NCI-H1694 treated with DMSO at 0.1 percent for 48 hours (cell line): ENCODE measurements at regions not wholly inside any gene's neighbourhood (a gene's known extent, or its start where the extent isn't known, plus 50 kb on each side); places are given as distances from the start of the nearest gene placed in this dataset.
"Not testable (repeated sequence)": the region's sequence is repeated elsewhere in the genome, so short reads cannot be mapped to it uniquely, and the experiment has no call there.

Source experiments
- DNase-seq: peaks from one replicate; lab custom pipeline; 2025; lab: John Stamatoyannopoulos, UW

DNA sequence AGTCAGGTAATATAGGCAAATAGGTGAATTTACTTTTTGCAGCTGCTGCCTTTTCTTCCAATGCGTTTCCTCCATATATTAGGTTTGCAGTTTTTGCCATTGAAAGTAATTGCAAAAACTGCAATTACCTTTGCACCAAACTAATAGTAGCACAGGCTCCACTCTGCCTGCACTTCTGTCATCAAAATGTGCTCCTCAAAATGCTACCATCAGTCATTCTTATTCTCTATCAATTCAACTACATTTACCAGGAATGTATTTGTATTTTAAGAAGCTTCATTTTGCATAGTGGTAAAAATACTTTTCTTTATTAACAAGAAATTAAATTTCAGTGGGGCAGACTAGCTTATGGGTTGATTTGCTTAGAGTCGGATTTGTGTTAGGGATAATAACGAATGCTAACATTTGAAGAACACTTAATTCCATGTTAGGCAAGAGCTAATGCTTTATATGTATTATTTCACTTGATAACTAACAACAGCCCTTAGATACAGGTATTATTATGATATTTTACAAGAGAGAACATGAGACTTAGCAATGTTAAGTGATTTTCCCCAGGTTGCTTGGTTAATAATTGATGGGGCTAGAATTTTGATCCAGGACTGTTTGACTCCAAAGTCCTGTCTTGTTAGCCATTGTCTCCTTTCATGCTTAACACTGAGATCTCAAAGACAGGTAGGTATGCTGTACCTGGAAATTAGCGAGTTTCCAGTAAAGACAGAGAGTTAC lies 300.4 kb downstream of the MAN2A1 start:
- no peak for DNase-seq

DNA sequence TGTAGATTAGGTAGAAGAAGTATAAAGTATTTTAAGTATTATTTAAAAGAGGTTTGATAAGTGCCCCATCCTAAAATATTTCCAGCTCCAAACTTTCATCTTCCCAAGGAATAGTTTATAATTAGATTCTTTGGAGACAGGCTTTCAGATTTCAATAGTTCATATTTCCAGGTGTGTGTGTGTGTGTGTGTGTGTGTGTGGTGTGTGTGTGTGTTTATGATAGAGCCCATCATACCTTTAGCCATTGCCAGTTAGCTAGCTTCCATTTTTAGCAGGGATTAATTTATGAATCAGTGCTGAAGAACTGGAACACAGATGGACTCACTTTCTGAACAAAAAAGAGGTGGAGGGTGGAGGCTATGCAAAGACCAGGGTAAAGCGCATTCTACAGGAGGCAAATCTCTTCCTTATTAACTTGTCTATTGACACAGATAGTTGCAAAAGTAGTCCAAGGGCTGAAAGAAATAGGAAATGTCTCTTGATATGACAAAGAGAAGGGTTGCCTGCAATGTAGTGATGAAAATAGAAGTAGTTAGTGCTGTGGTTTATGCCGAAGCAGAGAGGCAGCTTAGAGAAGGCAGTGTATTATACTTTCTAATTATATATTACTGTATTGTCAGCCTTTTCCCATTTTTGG lies 301.1 kb downstream of the MAN2A1 start:
- DNase-seq, result no peak

DNA sequence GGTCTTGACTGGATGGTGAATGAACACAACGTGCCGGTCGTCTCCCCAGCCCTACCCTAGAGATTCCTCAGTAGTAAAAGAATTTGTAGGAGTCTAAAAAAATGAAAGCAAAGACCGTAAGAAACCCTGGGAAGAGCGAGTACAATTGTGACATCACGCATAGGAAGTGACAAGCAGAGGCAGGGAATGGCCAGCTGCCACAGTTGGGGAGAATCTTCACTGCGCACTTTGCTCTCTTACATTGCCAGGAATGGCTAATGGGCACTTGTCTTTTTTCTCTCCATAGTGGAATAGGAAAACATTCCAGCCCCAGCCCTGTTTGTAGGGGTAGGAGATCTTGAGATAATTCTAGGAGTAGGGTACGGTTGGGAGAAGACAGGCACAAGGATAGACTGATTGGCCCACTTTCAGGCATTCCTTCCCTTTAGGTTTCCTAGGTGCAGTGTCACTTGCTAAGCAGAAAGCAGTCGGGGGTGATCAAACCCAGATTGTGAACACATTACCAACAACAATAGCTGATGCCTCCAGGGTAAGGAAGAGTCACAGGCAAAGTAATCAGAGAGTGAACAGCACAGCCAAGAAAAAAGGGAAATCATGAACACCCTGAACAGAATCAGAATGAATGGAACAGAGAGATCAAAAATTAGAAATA lies 302.7 kb downstream of the MAN2A1 start:
- no peak for DNase-seq

DNA sequence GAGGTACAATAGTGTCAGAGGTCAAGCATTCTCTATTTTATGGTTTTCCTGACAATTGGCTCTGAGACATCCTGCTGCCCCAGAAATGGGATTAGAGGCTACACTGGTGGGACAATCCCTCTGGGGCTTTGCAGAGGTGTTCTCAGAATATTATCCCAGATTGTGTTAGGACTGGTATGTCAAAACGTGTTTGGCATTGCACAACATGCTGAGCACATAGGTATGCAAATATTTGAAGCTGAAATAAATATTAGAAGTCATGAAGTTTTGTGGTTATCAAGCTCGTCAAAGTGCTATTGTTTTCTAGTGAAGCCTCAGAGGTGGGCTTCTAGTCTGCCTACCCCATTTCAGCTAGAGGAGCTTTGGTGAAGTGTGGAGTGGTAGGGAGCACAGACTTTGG lies 304.4 kb downstream of the MAN2A1 start:
- DNase-seq, result no peak

DNA sequence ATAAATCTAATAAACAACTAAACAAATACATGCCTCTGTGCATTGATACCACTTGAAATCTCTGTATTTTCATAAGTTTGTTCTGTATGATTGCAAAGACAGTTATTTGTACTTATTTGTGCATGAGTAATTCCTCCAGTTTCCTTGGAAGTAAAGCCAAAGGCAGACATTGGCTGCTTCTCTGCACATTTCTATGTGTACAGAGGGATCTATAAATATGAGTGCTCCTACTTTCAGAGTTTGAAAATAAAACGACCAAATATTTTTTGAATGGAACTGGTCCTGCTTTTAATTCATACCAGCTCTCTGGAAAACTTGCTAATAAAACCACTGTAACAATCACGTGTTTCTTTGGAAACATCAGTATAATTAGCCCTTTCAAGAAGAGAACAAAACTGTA lies 306.5 kb downstream of the MAN2A1 start:
- DNase-seq, result no peak

DNA sequence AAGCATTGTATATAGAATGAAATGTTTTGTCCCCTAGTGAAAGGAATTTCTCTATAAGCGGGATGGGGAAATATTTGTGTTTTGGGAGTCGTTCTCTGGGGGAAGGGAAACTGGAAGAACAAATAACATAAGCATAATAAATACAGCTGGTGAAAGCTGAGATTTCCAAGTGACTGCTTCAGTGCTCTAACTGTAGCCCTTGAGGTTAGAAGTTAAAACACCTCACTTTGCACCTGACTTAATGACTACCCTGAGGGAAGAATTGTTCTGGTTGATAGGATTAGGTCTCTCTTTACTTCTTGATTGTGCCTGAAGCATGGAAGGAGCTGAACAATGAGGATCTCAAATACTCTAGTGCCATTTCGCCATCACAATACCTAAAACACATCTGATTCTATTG lies 307.4 kb downstream of the MAN2A1 start:
- DNase-seq, result no peak

DNA sequence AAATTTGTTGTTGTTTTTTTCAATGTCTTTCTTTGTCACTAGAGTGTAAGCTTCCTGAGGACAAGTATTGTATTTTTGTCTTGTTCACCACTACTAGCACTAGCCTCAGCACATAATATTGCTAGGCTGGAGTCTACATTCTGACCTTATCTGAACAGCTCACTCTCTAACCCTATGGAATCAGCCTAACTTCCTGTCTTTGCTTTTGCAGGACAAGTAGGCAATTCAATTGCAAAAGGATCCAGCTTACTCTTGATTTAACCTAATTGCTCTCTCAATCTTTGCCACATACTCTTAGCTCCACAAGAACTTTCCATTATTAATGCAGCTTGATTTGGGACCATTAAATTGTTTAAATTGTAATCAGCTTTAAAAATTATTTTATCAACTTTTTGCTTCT lies 308.5 kb downstream of the MAN2A1 start:
- no peak for DNase-seq

DNA sequence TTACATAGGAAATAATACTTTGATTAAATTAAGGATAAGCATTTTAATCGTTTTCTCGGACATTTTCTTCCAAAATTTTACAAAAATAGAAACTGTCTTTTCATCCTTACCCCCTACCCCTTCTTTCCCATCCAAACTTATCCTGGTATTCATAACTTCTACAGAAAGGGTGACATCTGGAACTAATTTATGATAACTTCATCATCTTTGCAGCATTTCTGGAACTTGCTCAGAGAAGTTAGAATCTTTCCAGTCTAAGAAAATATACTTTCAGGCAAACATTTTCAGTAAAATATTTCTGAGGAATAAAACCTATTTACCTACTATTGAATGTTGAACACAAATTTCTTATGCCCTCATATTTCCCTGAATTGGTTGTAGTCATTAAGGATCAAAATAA lies 309.0 kb downstream of the MAN2A1 start:
- no peak for DNase-seq

DNA sequence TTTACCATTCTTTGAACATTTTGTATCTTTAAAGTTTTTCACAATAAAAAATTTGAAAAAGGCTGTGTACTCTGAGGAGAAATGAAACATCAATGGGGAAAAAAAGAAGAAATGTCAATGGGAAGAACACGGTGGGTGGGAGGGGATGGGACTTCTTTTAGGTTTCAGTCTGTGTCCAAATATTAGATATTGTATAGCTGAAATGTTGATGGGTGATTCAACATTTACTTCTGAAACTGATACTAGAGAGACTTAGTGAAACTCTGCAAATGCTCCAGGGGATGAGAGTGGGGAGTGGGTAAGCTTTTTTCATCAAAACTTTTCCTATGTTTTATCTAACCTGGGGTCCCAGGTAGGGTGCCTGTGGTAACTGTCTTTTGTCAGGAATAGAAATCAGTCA lies 311.9 kb downstream of the MAN2A1 start:
- no peak for DNase-seq

DNA sequence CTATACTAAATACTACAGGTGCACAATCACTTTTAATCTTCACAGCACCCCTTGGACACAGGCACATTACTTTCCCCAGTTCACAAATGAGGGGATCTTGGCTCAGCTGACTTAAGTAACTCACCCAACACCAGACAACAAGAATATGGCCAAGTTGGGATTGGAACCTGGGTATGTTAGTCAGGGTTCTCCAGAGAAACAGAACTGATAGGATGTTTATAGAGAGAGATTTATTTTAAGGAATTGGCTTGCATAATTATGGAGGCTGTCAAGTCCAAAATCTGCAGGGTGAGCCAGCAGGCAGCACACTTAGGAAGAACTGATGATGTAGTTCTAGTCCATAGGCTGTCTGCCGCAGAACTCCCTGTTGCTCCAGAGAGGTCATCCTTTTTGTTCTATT lies 312.9 kb downstream of the MAN2A1 start:
- DNase-seq, result no peak

DNA sequence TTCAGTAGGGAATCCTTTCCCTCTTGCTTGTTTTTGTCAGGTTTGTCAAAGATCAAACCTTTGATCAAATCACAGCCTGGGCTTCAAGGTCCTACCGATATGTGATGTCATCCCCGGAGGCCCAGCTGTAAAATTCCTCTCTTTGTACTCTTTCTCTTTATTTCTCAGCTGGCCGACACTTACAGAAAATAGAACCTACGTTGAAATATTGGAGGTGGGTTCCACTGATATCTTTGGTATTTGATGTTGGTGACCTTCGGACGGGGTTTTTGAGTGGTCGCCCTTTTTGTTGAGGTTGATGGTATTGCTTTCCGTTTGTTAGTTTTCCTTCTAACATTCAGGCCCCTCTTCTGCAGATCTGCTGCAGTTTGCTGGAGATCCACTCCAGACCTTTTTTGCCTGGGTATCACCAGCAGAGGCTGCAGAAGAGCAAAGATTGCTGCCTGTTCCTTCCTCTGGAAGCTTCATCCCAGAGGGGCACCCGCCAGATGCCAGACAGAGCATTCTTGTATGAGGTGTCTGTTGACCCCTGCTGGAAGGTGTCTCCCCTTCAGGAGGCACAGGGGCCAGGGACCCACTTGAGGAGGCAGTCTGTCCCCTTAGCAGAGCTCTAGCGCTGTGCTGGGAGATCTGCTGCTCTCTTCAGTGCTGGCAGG lies 316.3 kb downstream of the MAN2A1 start:
- DNase-seq, result not testable (repeated sequence)

DNA sequence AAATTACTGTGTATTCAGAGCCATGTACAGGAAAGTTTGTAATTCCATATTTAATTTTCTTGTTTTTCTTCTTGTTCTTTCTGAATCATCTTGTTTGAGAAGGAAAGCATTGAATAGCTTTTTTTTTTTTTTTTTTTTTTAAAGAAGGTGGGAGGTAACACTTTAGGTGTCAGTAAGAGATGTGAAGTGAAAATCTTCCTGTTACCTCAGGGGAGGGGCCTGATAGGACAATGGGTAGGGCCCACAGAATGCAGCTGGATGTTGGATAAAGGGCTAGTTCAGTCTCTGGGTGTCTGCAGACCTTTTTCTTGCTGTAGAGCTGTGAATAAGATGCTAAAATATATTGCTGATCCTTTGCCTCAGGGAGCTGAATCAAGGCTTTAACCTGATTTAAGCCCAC lies 317.4 kb downstream of the MAN2A1 start:
- DNase-seq, result no peak

DNA sequence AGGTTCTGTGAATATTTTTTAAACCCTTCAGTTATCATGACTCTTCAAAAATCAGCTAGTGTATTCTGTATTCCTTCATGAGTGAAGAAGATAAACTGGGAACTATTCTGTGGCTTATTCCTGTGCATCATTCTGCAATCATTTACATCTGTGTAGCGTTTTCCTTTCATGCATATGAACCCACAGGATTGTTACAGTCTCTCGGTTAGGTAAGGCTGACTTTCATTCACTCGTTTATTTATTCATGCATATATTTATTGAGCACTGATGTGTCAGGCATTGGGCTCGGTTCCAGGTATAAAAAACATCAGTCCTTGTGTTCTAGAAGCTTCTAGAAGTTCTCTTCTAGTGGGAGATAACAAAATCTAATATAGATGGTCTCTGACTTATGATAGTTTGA lies 318.4 kb downstream of the MAN2A1 start:
- no peak for DNase-seq

DNA sequence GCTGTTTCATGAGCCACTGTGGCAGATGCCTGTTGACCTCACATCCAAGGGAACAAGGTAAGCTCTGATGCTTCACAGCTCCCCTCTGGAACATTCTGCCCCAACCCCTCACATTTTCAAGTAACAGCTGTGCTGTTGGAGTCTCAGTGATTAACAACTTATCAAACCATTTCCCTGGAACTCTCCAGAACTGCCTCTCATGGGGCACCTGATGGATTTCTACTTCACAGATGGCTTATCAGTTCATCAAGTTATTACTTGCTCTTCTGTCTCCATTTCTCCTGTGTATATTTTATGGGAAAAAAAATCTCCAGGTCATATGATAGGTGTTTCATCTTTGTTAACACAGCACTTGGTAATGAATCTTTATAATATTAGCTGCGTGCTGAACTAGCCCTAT lies 322.4 kb downstream of the MAN2A1 start:
- no peak for DNase-seq

DNA sequence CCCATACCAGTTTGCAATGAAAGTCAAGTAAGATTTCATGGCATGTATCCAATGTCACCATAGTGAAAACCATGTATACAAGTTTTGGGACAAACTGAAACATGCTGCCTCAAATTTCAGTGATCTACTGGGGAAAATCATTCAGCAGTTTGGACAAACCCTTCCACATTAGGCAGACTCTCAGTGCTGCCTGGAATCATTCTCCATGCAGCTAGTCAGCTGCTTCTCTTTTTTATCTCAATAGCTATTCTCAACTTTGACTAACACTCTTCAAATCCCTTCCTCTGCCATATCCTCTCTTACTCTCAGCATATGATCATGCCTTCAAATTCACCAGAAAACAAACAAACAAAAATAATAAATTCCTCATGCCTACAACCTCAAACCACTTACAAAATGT lies 323.3 kb downstream of the MAN2A1 start:
- no peak for DNase-seq

DNA sequence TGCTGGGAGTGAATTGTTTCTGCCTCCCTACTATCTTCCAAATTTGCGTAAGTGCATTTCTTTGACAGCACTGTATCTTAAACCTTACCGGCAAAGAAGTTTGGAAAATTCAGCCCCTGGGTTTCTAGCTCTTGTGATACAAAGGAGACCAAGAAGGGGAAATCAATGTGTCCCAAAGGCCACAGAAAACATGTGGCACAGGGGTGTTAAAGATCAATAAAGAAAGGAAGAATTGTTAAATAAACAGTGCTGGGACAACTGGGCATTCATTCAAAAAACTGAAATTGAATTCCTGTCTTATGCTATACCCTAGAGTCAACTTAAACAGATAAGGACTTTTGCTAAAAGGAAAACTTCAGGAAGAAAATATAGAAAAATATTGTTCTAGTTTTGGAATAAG lies 328.1 kb downstream of the MAN2A1 start:
- DNase-seq, result no peak

DNA sequence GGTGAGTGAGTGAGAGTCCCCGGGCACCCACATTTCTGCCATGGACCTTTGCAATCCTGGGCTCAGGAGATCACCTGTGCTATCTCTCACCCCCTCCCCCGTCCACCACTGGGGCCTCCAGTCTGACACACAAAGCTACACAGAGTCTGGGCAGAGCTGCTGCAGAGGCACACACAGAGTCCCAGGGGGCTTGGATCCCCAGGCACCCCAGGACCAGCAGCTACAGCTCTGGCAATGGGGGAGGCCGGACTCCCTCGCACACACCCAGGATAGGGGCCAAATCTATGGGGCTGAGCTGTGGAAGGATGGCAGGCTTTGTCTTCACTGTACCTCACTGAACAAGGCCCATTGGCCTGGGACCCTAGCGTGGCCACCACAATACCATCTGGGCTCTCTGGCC lies 328.8 kb downstream of the MAN2A1 start:
- no peak for DNase-seq

DNA sequence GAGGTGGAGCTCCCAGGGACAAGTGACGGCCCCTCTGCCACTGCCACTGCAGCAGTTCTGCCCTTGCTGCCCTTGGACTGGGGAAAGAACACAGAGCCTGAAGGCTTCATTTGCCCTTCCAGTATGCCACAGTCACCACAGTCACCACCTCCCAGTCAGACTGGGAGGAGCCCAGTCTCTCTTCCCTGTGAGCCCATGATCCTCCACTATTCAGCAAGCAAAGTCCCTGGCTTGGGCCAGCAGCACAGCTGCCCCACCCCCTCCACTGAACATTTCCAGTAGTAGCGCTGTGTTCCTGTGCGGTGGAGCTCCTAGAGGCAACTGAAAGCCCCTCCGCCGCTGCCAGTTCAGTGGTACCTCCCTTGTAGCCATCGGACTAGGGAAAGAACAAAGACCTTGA lies 329.4 kb downstream of the MAN2A1 start:
- DNase-seq, result no peak

DNA sequence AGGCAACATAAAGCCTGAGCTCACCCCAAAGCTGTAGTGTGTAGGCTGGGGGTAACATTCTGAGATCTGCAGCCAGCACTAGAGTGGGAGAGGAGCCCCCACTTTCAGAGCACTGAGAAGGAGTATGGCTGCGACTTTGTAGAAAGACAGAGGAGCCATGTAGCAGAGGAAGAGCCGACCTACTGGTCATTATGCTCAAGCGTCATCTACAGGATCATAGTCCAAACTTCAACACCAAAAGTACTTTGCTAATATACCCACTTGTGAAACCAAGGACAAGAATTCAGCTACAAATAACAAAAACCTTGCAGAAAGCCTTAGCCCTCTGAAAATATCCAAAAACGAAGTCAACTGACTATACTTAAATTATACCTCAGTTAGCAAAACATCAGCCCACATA lies 330.1 kb downstream of the MAN2A1 start:
- no peak for DNase-seq

DNA sequence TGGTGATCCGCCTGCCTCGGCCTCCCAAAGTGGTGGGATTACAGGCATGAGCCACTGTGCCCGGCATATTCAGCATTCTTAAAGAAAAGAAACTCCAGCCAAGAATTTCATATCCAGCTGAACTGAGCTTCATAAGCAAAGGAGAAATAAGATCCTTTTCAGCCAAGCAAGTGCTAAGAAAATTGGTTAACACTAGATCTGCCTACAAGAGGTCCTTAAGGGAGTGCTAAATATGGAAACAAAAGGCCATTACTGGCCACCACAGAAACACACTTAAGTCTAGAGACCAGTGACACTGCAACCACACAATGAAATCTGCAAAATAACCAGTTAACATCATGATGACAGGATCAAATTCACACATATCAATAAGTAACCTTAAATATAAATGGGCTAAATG lies 331.5 kb downstream of the MAN2A1 start:
- no peak for DNase-seq

DNA sequence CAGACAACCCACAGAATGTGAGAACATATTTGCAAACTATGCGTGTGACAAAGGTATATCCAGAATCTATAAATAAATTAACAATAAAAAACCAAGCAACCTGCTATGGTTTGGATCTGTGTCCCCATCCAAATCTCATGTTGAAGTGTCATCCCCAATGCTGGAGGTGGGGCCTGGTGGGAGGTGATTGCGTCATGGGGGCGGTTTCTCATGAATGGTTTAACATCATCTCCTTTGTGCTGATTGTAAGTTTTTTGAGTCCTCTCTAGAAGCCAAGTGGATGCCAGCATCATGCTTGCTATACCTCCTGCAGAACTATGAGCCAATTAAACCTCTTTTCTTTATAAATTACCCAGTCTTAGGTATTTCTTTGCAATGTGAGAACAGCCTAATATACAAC lies 335.4 kb downstream of the MAN2A1 start:
- DNase-seq, result no peak

DNA sequence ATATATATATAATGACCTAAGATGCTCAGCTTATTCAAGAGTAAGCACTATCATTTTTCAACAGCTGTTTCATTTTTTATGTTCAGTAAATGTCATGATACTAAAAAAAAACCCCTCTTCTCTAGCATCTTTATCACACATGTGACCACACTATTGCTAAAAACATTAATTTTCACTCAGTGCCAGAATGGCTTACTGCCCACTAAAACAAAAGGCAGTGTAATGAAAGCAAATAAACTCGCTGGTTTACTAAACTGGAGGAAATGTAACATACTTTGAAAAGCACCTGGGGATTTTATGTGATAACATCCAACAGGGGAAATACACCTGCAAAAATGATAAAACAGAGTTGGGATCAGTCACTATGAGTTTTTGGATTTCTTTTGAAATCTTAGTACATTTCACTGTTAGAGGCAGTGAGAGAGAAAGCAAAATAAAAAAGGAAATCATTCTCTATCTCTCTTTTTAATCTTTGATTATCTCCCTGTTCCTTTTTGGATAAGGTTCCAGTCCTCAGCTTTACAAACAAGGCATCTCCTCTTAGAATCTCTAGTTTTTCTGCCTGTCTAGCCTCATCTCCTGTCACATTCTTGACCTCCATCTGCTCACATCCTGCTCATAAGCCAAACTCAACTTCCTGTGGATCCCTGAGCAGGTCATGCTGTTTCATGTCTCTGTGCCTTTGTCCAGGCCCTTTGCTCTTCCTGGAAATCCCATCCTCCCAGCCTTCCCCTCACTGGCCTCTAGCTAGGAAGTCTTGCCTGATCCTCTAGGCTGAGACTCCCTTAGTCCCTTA lies 338.0 kb downstream of the MAN2A1 start:
- DNase-seq, result no peak
